Stimulated activated CD4-positive, alpha-beta T cell treated with anti-CD3 and anti-CD28 coated beads, Interleukin-2, amount 100 ng/mL, for 24 hours (primary cell): ENCODE measurements at regions not wholly inside any gene's neighbourhood (a gene's known extent, or its start where the extent isn't known, plus 50 kb on each side); places are given as distances from the start of the nearest gene placed in this dataset.
"Not testable (repeated sequence)": the region's sequence is repeated elsewhere in the genome, so short reads cannot be mapped to it uniquely, and the experiment has no call there.

ENCODE experiments used
- DNase-seq, 2 donors: peaks; one replicate each; pipeline ENCODE4 v3.0.0-alpha.2; 2020

DNA sequence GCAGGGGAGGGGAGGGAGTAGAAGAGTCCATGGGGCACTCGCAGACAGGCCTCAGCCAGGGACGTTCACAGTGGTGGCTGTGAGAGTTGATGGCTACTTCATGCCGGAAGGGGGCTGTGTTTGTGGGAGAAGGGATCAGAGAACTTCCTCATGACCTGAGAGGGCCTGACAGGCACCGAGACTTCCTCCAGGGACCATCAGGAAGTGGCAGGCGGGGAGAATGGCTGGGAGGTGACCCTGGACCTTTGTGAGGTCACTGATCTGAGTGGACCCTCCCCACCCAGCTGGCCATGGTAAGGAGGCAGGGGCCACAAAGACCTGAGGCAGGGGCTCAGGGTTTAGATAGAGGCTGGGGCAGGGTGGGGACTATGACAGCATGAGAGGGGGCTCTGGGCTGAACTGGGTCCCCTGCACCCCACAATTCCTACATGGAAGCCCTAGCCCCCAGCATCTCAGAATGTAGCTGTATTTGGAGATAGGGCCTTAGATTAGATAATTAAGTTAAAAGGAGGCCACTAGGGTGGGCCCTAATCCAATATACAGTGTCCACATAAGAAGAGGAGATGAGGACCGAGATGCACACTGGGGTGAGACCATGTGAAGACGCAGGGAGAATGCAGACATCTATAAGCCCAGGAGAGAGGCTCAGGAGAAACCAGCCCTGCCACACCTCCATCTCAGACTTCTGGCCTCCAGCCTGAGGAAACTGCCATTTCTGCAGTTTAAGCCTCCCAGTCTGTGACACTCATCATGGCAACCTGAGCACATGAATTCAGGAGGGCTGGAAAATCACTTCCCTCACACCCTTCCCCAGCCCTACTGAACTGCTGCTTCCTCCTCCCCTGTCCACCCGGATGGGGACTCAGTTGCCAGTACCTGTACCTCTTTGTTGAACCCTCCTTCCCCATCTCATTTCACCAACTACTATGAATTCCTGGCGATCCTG is 273.9 kb upstream of the ZNF32 start:
- no peak for DNase-seq

DNA sequence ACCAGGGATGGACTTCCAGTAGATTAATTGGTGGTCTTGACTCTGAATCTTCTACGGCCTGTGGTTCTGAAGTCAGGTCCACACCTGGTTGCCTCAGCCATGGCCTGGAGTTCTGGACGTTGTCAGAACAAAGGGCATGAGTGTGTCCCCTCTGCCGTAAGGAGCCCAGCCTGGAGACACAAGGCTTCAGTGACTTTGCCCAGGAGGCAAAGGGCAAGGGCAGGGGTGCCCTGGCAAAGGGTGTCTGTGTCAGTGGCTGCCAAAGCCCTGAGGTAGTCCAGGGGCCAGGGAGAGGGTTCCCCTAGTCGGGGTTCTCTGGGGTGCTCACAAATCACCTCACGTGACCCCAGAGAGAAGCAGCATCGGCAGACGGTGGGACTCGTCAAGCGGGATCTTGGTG is 273.2 kb upstream of the ZNF32 start:
- no peak for DNase-seq

DNA sequence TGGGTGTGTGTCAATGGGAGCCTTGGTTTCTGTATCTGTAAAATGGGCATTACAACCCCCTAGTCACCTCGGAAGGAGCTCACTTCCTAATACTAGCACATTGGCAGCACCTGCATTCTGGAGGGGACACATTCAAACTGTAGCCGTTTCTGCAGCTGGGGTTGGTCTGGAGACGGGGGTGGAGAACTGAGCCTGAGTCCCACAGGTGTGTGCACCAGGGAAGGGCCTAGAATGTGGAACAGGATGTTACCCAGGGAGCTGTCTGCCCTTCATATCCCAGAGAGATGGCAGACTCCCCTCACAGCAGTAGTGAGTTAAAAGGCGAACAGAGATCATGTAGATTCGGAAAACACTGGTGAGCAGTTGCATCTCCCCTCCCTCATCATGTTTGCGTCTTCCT is 272.8 kb upstream of the ZNF32 start:
- DNase-seq = no peak

DNA sequence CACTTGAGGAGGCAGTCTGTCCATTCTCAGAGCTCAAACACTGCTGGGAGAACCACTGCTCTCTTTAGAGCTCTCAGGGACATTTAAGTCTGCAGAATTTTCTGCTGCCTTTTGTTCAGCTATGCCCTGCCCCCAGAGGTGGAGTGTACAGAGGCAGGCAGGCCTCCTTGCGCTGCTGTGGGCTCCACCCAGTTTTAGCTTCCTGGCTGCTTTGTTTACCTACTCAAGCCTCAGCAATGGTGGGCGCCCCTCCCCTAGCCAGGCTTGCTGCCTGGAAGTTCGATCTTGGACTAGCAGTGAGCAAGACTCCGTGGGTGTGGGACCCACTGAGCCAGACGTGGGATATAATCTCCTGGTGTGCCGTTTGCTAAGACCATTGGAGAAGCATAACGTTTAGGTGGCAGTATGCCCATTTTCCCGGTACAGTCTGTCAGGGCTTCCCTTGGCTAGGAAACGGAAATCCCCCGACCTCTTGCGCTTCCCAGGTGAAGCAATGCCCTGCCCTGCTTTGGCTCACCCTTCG is 271.6 kb upstream of the ZNF32 start:
- not testable (repeated sequence) for DNase-seq

- DNase-seq = no peak
Observed at GRCh38 chr10:43913676-43914235, 265.1 kb upstream of the ZNF32 start.

DNA sequence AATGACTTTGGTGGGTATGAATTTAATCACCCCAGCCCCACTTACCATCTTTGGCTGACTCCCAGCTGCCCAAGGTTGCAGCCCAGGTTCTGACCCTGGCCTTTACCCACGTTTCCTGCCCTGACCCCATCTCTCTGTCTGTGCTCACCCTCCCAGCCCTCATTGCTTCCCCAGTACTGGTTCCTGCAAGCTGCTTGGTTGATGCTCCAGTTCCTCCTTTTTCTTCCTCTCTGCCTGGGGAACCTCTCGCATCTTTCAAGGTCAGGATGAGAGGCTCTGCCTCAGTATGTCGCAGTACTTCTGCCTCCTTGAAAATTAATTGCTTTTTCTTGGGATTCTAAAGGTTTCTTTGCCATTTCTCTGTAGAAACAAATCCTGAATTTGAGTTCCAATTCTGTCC is 263.8 kb upstream of the ZNF32 start:
- no peak for DNase-seq

DNA sequence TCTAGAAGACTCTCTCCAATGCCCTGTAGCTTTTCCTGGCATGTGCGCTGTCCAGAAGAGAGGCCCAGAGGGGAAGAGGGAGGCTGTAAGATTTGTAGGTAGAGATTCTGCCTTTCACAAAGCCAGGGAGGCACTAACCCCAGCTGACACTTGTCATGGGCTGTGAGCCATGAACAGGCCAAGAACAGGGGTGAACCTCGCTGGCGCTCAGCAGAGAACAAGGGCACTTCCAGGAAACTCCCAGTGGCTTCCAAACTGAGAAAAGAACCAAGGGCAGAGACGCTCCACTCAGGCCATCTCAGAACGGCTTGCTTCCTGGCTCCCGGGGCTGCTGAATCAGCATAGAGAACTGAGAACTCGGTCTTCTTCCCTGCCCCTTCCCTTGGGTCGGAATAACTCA is 257.8 kb upstream of the ZNF32 start:
- no peak for DNase-seq

- DNase-seq = no peak
Observed at GRCh38 chr10:43905512-43906236, 257.0 kb upstream of the ZNF32 start.

DNA sequence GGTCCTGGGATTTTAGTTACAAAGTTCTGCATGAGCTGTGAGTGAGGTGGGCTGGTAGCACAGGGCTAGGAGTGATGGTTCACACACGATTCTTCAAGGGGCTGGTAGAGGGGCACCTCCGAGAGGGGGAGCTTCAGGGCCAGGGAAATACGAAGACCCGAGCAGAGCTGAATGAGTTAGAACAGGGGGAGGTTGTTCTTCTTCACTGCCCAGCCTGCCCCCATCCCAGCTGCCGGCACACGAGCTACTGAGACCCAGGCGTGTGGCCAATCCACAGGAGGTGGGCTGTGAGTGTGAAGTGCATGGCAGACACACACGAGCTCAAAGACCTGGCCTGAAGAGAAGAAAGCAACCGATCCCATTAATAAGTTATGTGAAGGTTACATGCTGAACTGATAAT is 256.2 kb upstream of the ZNF32 start:
- no peak for DNase-seq

- no peak for DNase-seq
Observed at GRCh38 chr10:43904301-43904700, 255.6 kb upstream of the ZNF32 start.

GRCh38 chr10:43903451-43903850 is 254.8 kb upstream of the ZNF32 start:
- DNase-seq = no peak

DNA sequence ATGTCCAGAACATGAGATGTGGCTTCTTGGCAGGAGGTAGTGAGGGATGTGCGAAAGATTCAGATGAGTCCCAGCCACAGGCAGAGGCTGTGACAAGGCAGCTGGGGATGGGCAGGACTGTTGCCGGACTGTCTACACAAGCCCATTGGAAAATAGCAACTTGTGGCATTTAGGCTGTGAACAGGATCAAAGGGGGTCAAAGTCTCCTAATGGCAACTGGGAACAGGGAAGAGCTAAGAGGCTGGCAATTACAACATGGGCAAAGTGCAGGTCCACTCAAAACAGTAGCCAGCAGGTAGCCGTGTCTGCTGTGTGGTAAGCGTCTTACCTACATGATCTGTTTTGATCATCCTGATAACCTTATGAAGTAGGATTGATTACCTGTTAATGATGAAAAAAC is 254.2 kb upstream of the ZNF32 start:
- DNase-seq = no peak

GRCh38 chr10:43901744-43902504 is 253.2 kb upstream of the ZNF32 start:
- no peak for DNase-seq

DNA sequence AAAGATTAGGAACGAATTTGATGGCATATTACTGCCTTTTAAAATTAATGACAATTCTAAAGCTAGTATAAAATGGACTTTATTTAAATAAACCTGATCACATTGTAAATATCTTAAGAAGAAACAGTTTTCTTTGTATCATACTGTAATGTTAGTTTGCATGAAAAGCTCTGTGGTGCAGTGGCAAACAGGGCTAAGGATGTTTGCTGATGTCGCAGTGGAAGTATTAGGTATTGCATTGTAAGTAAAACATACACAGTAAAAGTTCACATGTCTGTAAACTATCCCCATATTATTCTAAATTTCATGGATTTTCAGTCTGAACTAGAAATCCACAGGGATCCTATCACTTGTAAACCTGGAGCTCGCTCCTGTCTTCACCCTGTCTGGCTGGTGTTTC is 252.6 kb upstream of the ZNF32 start:
- no peak for DNase-seq

DNA sequence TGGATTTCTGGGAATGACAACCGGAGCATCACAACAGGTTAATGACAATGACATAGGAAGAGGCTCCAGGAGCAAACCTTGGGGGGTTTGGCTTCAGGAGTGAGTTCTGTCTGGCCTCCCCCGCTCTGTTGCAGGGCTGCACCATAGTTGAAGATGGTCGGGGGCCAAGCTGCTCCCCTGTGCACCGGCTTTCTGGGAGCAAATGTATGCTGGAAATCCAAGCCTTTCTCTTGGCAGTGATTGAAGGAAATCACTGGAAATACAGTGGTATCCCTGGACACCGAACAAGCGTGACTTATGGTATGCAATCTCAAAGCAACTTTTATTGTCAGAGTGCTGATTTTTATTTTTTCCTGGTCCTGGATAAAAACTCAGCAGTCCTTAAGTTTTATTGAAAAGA is 251.9 kb upstream of the ZNF32 start:
- no peak for DNase-seq

GRCh38 chr10:43899224-43899959 is 250.7 kb upstream of the ZNF32 start:
- no peak for DNase-seq

DNA sequence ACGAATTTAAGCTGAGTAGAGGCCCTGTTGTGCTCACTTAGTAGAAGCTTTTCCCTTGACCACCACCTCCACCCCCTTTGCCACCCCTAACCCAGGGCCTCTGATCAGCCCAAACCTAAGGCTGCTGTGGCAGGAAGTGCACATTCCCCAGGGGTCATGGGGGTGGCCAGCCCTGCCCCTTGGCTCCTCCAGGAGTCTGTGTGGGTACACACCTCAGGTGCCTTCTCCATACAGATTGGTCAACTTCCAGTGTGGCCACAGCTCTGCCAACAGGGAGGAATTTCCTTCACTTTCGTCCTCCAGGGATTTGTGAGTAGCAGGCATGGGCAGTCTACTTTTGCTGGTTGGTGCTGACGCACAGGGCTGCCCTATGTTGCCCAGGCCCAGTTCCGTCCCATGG is 249.9 kb upstream of the ZNF32 start:
- no peak for DNase-seq

- no peak for DNase-seq
Observed at GRCh38 chr10:43897765-43898419, 249.2 kb upstream of the ZNF32 start.

- DNase-seq = no peak
Observed at GRCh38 chr10:43892062-43892770, 243.5 kb upstream of the ZNF32 start.

DNA sequence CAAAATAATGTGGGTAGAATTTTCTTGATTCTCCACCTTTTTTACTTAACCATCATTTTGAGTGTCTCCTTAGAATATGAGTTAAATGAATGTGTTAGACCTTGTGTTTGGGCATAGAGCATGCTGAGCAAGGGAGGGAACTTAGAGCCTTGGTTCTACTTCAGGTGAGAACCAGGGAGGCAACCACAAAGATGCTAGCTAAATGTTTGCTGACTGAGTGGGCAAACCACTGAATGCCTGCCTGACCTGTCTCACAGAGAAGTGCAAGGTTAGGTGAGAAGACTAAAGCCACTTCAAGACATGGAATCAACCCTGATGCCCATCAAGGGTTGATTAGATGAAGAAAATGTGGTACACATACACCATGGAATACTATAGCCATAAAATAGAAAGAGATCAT is 242.6 kb upstream of the ZNF32 start:
- DNase-seq = no peak

GRCh38 chr10:43890124-43890523 is 241.4 kb upstream of the ZNF32 start:
- no peak for DNase-seq
